Gastroesophageal sphincter (tissue), 3 donors: ENCODE measurements at regions not wholly inside any gene's neighbourhood (a gene's known extent, or its start where the extent isn't known, plus 50 kb on each side); places are given as distances from the start of the nearest gene placed in this dataset.

Experiments
- POLR2AphosphoS5 ChIP-seq: sonication (generic); formaldehyde crosslinking; IDR thresholded peaks from one replicate; pipeline ENCODE4 v1.6.1; 2017; ENCODE audit warnings: antibody characterized with exemption
- TF ChIP-seq, protein P1 (sequence below), 4 experiments: fragments of 200-600 bp in 2 of 4; fragments of 450-650 bp in 2 of 4; sonication (generic) in 1 of 4; IDR thresholded peaks; one replicate each; pipeline ENCODE4 v1.5.1; 2017 to 2019; ENCODE audit warnings: antibody characterized with exemption in 4 of 4, mild to moderate bottlenecking in 2 of 4, moderate library complexity in 2 of 4

GRCh38 chr15:62545467-62546227, 380.6 kb upstream of the C2CD4B start:
- TF ChIP-seq, protein P1, sequence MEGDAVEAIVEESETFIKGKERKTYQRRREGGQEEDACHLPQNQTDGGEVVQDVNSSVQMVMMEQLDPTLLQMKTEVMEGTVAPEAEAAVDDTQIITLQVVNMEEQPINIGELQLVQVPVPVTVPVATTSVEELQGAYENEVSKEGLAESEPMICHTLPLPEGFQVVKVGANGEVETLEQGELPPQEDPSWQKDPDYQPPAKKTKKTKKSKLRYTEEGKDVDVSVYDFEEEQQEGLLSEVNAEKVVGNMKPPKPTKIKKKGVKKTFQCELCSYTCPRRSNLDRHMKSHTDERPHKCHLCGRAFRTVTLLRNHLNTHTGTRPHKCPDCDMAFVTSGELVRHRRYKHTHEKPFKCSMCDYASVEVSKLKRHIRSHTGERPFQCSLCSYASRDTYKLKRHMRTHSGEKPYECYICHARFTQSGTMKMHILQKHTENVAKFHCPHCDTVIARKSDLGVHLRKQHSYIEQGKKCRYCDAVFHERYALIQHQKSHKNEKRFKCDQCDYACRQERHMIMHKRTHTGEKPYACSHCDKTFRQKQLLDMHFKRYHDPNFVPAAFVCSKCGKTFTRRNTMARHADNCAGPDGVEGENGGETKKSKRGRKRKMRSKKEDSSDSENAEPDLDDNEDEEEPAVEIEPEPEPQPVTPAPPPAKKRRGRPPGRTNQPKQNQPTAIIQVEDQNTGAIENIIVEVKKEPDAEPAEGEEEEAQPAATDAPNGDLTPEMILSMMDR (IDR thresholded peaks at IDR 0.05) = no peak
- TF ChIP-seq POLR2AphosphoS5 = peak; percentile 34
